ENCODE measurements at regions not wholly inside any gene's neighbourhood (a gene's known extent, or its start where the extent isn't known, plus 50 kb on each side); places are given as distances from the start of the nearest gene placed in this dataset.

- Histone ChIP-seq H3K4me1 (ENCODE audit: control insufficient read depth in 3 of 3, insufficient read depth in 3 of 3, low read length in 3 of 3) (peaks cover 0 to 3% (median 0%) of the 10 kb centered on the region in 3 donors), H3K4me3 (ENCODE audit: low read length in 3 of 3) (no peak overlapping the region), H3K36me3 (ENCODE audit: control insufficient read depth in 3 of 3, insufficient read depth in 3 of 3, low read length in 3 of 3) (no peaks in the 10 kb centered on the region), H3K27ac (ENCODE audit: low read depth, low read length) (no peak overlapping the region), H3K9ac (ENCODE audit: low read depth in 1 of 3, low read length in 3 of 3) (no peak overlapping the region), H3K9me3 (ENCODE audit: control insufficient read depth in 3 of 3, low read length in 3 of 3) (no peaks in the 10 kb centered on the region), H3K27me3 (ENCODE audit: control insufficient read depth in 3 of 3, insufficient read depth in 3 of 3, low read length in 3 of 3) (peaks cover 0 to 3% (median 0%) of the 10 kb centered on the region in 3 donors)
Measured at GRCh38 chr6:45727819-45728449, 287.7 kb downstream of the CLIC5 start.

GRCh38 chr6:45727228-45727627 lies 288.4 kb downstream of the CLIC5 start:
- Histone ChIP-seq H3K9me3 (ENCODE audit: control insufficient read depth in 3 of 3, low read length in 3 of 3) (no peaks in the 10 kb centered on the region), H3K9ac (ENCODE audit: low read depth in 1 of 3, low read length in 3 of 3) (no peak overlapping the region)

GRCh38 chr6:45726444-45726843 lies 289.2 kb downstream of the CLIC5 start:
- Histone ChIP-seq H3K4me1 (ENCODE audit: control insufficient read depth in 3 of 3, insufficient read depth in 3 of 3, low read length in 3 of 3) (peaks cover 0 to 3% (median 0%) of the 10 kb centered on the region in 3 donors), H3K9ac (ENCODE audit: low read depth in 1 of 3, low read length in 3 of 3) (no peak overlapping the region), H3K36me3 (ENCODE audit: control insufficient read depth in 3 of 3, insufficient read depth in 3 of 3, low read length in 3 of 3) (no peaks in the 10 kb centered on the region), H3K9me3 (ENCODE audit: control insufficient read depth in 3 of 3, low read length in 3 of 3) (no peaks in the 10 kb centered on the region), H3K27ac (ENCODE audit: low read depth, low read length) (no peak overlapping the region), H3K27me3 (ENCODE audit: control insufficient read depth in 3 of 3, insufficient read depth in 3 of 3, low read length in 3 of 3) (peaks cover 0 to 3% (median 0%) of the 10 kb centered on the region in 3 donors), H3K4me3 (ENCODE audit: low read length in 3 of 3) (no peak overlapping the region)

More at GRCh38 chr6:45727228-45727627, 288.4 kb downstream of the CLIC5 start:
- Histone ChIP-seq H3K4me1 (ENCODE audit: control insufficient read depth in 3 of 3, insufficient read depth in 3 of 3, low read length in 3 of 3) (peaks cover 0 to 3% (median 0%) of the 10 kb centered on the region in 3 donors), H3K4me3 (ENCODE audit: low read length in 3 of 3) (no peak overlapping the region), H3K27ac (ENCODE audit: low read depth, low read length) (no peak overlapping the region), H3K27me3 (ENCODE audit: control insufficient read depth in 3 of 3, insufficient read depth in 3 of 3, low read length in 3 of 3) (peaks cover 0 to 3% (median 0%) of the 10 kb centered on the region in 3 donors), H3K36me3 (ENCODE audit: control insufficient read depth in 3 of 3, insufficient read depth in 3 of 3, low read length in 3 of 3) (no peaks in the 10 kb centered on the region)

- Histone ChIP-seq H3K27me3 (ENCODE audit: control insufficient read depth in 3 of 3, insufficient read depth in 3 of 3, low read length in 3 of 3) (no peaks in the 10 kb centered on the region), H3K36me3 (ENCODE audit: control insufficient read depth in 3 of 3, insufficient read depth in 3 of 3, low read length in 3 of 3) (no peaks in the 10 kb centered on the region), H3K9ac (ENCODE audit: low read depth in 1 of 3, low read length in 3 of 3) (no peak overlapping the region), H3K4me1 (ENCODE audit: control insufficient read depth in 3 of 3, insufficient read depth in 3 of 3, low read length in 3 of 3) (peaks cover 0 to 3% (median 0%) of the 10 kb centered on the region in 3 donors), H3K27ac (ENCODE audit: low read depth, low read length) (no peak overlapping the region), H3K9me3 (ENCODE audit: control insufficient read depth in 3 of 3, low read length in 3 of 3) (no peaks in the 10 kb centered on the region), H3K4me3 (ENCODE audit: low read length in 3 of 3) (no peak overlapping the region)
Measured at GRCh38 chr6:45724511-45724910, 291.1 kb downstream of the CLIC5 start.

- H3K9ac ChIP-seq (ENCODE audit: low read depth in 1 of 3, low read length in 3 of 3) = no peak overlapping the region
- no peaks in the 10 kb centered on the region for H3K27me3 ChIP-seq (ENCODE audit: control insufficient read depth in 3 of 3, insufficient read depth in 3 of 3, low read length in 3 of 3)
- H3K36me3 ChIP-seq (ENCODE audit: control insufficient read depth in 3 of 3, insufficient read depth in 3 of 3, low read length in 3 of 3) = no peaks in the 10 kb centered on the region
- H3K4me3 ChIP-seq (ENCODE audit: low read length in 3 of 3) = no peak overlapping the region
- H3K4me1 ChIP-seq (ENCODE audit: control insufficient read depth in 3 of 3, insufficient read depth in 3 of 3, low read length in 3 of 3) = peaks cover 0 to 3% (median 0%) of the 10 kb centered on the region in 3 donors
- H3K27ac ChIP-seq (ENCODE audit: low read depth, low read length) = no peak overlapping the region
- no peaks in the 10 kb centered on the region for H3K9me3 ChIP-seq (ENCODE audit: control insufficient read depth in 3 of 3, low read length in 3 of 3)
Measured at GRCh38 chr6:45724027-45724426, 291.6 kb downstream of the CLIC5 start.

- Histone ChIP-seq H3K4me1 (ENCODE audit: control insufficient read depth in 3 of 3, insufficient read depth in 3 of 3, low read length in 3 of 3) (peaks cover 0 to 3% (median 0%) of the 10 kb centered on the region in 3 donors), H3K4me3 (ENCODE audit: low read length in 3 of 3) (no peak overlapping the region), H3K27me3 (ENCODE audit: control insufficient read depth in 3 of 3, insufficient read depth in 3 of 3, low read length in 3 of 3) (no peaks in the 10 kb centered on the region), H3K27ac (ENCODE audit: low read depth, low read length) (no peak overlapping the region), H3K9me3 (ENCODE audit: control insufficient read depth in 3 of 3, low read length in 3 of 3) (no peaks in the 10 kb centered on the region), H3K36me3 (ENCODE audit: control insufficient read depth in 3 of 3, insufficient read depth in 3 of 3, low read length in 3 of 3) (no peaks in the 10 kb centered on the region), H3K9ac (ENCODE audit: low read depth in 1 of 3, low read length in 3 of 3) (no peak overlapping the region)
Measured at GRCh38 chr6:45722876-45723275, 292.8 kb downstream of the CLIC5 start.

GRCh38 chr6:45721665-45722064 lies 294.0 kb downstream of the CLIC5 start:
- no peak overlapping the region for H3K27ac ChIP-seq (ENCODE audit: low read depth, low read length)
- H3K27me3 ChIP-seq (ENCODE audit: control insufficient read depth in 3 of 3, insufficient read depth in 3 of 3, low read length in 3 of 3) = no peaks in the 10 kb centered on the region
- no peaks in the 10 kb centered on the region for H3K4me1 ChIP-seq (ENCODE audit: control insufficient read depth in 3 of 3, insufficient read depth in 3 of 3, low read length in 3 of 3)
- H3K4me3 ChIP-seq (ENCODE audit: low read length in 3 of 3) = no peak overlapping the region
- H3K36me3 ChIP-seq (ENCODE audit: control insufficient read depth in 3 of 3, insufficient read depth in 3 of 3, low read length in 3 of 3) = no peaks in the 10 kb centered on the region
- H3K9me3 ChIP-seq (ENCODE audit: control insufficient read depth in 3 of 3, low read length in 3 of 3) = no peaks in the 10 kb centered on the region
- H3K9ac ChIP-seq (ENCODE audit: low read depth in 1 of 3, low read length in 3 of 3) = no peak overlapping the region

- H3K36me3 ChIP-seq (ENCODE audit: control insufficient read depth in 3 of 3, insufficient read depth in 3 of 3, low read length in 3 of 3) = no peaks in the 10 kb centered on the region
- no peak overlapping the region for H3K27ac ChIP-seq (ENCODE audit: low read depth, low read length)
- H3K9ac ChIP-seq (ENCODE audit: low read depth in 1 of 3, low read length in 3 of 3) = no peak overlapping the region
- H3K9me3 ChIP-seq (ENCODE audit: control insufficient read depth in 3 of 3, low read length in 3 of 3) = no peaks in the 10 kb centered on the region
- no peak overlapping the region for H3K4me3 ChIP-seq (ENCODE audit: low read length in 3 of 3)
- no peaks in the 10 kb centered on the region for H3K27me3 ChIP-seq (ENCODE audit: control insufficient read depth in 3 of 3, insufficient read depth in 3 of 3, low read length in 3 of 3)
- H3K4me1 ChIP-seq (ENCODE audit: control insufficient read depth in 3 of 3, insufficient read depth in 3 of 3, low read length in 3 of 3) = peaks cover 0 to 5% (median 0%) of the 10 kb centered on the region in 3 donors
Measured at GRCh38 chr6:45718871-45719270, 296.8 kb downstream of the CLIC5 start.

GRCh38 chr6:45718131-45718530 lies 297.5 kb downstream of the CLIC5 start:
- H3K27ac ChIP-seq (ENCODE audit: low read depth, low read length) = no peak overlapping the region
- H3K27me3 ChIP-seq (ENCODE audit: control insufficient read depth in 3 of 3, insufficient read depth in 3 of 3, low read length in 3 of 3) = no peaks in the 10 kb centered on the region
- H3K4me3 ChIP-seq (ENCODE audit: low read length in 3 of 3) = no peak overlapping the region
- peaks cover 0 to 5% (median 0%) of the 10 kb centered on the region in 3 donors for H3K4me1 ChIP-seq (ENCODE audit: control insufficient read depth in 3 of 3, insufficient read depth in 3 of 3, low read length in 3 of 3)
- no peaks in the 10 kb centered on the region for H3K36me3 ChIP-seq (ENCODE audit: control insufficient read depth in 3 of 3, insufficient read depth in 3 of 3, low read length in 3 of 3)
- H3K9ac ChIP-seq (ENCODE audit: low read depth in 1 of 3, low read length in 3 of 3) = no peak overlapping the region
- H3K9me3 ChIP-seq (ENCODE audit: control insufficient read depth in 3 of 3, low read length in 3 of 3) = no peaks in the 10 kb centered on the region

- Histone ChIP-seq H3K27me3 (ENCODE audit: control insufficient read depth in 3 of 3, insufficient read depth in 3 of 3, low read length in 3 of 3) (no peaks in the 10 kb centered on the region), H3K9me3 (ENCODE audit: control insufficient read depth in 3 of 3, low read length in 3 of 3) (no peaks in the 10 kb centered on the region), H3K36me3 (ENCODE audit: control insufficient read depth in 3 of 3, insufficient read depth in 3 of 3, low read length in 3 of 3) (no peaks in the 10 kb centered on the region), H3K4me3 (ENCODE audit: low read length in 3 of 3) (no peak overlapping the region), H3K4me1 (ENCODE audit: control insufficient read depth in 3 of 3, insufficient read depth in 3 of 3, low read length in 3 of 3) (peaks cover 0 to 5% (median 0%) of the 10 kb centered on the region in 3 donors), H3K9ac (ENCODE audit: low read depth in 1 of 3, low read length in 3 of 3) (no peak overlapping the region), H3K27ac (ENCODE audit: low read depth, low read length) (no peak overlapping the region)
Measured at GRCh38 chr6:45717715-45718114, 297.9 kb downstream of the CLIC5 start.

Data from skeletal muscle tissue (tissue), 3 donors.